A549 (cell line): ENCODE measurements at regions not wholly inside any gene's neighbourhood (a gene's known extent, or its start where the extent isn't known, plus 50 kb on each side); places are given as distances from the start of the nearest gene placed in this dataset.

ENCODE experiments used
- ATAC-seq, 2 experiments: fragments of 200-7000 bp in 1 of 2; fragments of >200 bp in 1 of 2; cut with Nextera tagmentation in 1 of 2; cut with Tn5 transposase in 1 of 2; 3 replicates each; pipeline versions ENCODE4 v1.8.0 to v1.9.1; 2018 to 2020; ENCODE audit warnings: mild to moderate bottlenecking in 1 of 2, moderate library complexity in 1 of 2
- CTCF ChIA-PET: fragments of 300-600 bp; sonication (Branson Sonifier 250); formaldehyde crosslinking; extraction: SDS; loops from one replicate; lab custom pipeline; 2021; ENCODE audit warnings: antibody characterized with exemption, inconsistent platforms; lab: Yijun Ruan, JAX
- POLR2A ChIA-PET: fragments of 350-600 bp; formaldehyde crosslinking; extraction: SDS; loops from one replicate; lab custom pipeline; 2021; ENCODE audit warnings: antibody characterized with exemption, inconsistent platforms; lab: Yijun Ruan, JAX
- DNase-seq, 2 experiments: peaks; one replicate each; pipeline versions ENCODE4 v3.0.0 to v3.0.0-alpha.2; 2011 to 2016; ENCODE audit warnings: low read depth in 1 of 2, low spot score in 1 of 2
- FAIRE-seq: peaks from 2 replicates; lab custom pipeline; 2011; peaks lifted over from hg19 to GRCh38; lab: Jason Lieb, UNC
- H3K27ac ChIP-seq, 2 experiments: fragments of >200 bp; sonication (Bioruptor Twin); formaldehyde crosslinking; 3 replicates each; pipeline ENCODE4 v1.5.1; 2016 to 2017
- H3K4me1 ChIP-seq: fragments of >200 bp; sonication (Bioruptor Twin); formaldehyde crosslinking; 3 replicates; pipeline ENCODE4 v1.6.1; 2016
- H3K4me2 ChIP-seq: fragments of >200 bp; sonication (Bioruptor Twin); formaldehyde crosslinking; 3 replicates; pipeline ENCODE4 v1.6.1; 2016
- H3K4me3 ChIP-seq: fragments of >200 bp; sonication (Bioruptor Twin); formaldehyde crosslinking; 3 replicates; pipeline ENCODE4 v1.5.1; 2016
- H3K9me3 ChIP-seq: fragments of >200 bp; sonication (Bioruptor Twin); formaldehyde crosslinking; 3 replicates; pipeline ENCODE4 v1.6.1; 2016
- CBX2 ChIP-seq: fragments of 200-600 bp; sonication (generic); IDR thresholded peaks from 2 replicates; pipeline ENCODE4 v1.6.1; 2016; ENCODE audit warnings: low read depth, mild to moderate bottlenecking, borderline replicate concordance
- CBX8 ChIP-seq: fragments of 200-600 bp; sonication (generic); IDR thresholded peaks from 2 replicates; pipeline ENCODE4 v1.6.1; 2016
- CHD4 ChIP-seq: fragments of 200-600 bp; sonication (generic); IDR thresholded peaks from 2 replicates; pipeline ENCODE4 v1.6.1; 2016; ENCODE audit warnings: antibody characterized with exemption, mild to moderate bottlenecking, borderline replicate concordance
- CTCF ChIP-seq: fragments of >200 bp; sonication (Bioruptor Twin); formaldehyde crosslinking; IDR thresholded peaks from 3 replicates; pipeline ENCODE4 v1.5.1; 2016
- EHF ChIP-seq: fragments of 250-450 bp; sonication (Bioruptor Pico); IDR thresholded peaks from 2 replicates; pipeline ENCODE4 v1.5.0; 2020; ENCODE audit warnings: mild to moderate bottlenecking
- FOSB ChIP-seq: fragments of 250-450 bp; sonication (Bioruptor Pico); IDR thresholded peaks from 2 replicates; pipeline ENCODE4 v1.5.0; 2020; ENCODE audit warnings: mild to moderate bottlenecking, moderate library complexity
- JUNB ChIP-seq: fragments of >200 bp; sonication (Bioruptor Twin); formaldehyde crosslinking; IDR thresholded peaks from 2 replicates; pipeline ENCODE4 v1.6.1; 2016
- NPAS2 ChIP-seq: fragments of 250-450 bp; sonication (Bioruptor Pico); IDR thresholded peaks from 2 replicates; pipeline ENCODE4 v1.8.0; 2022; ENCODE audit warnings: mild to moderate bottlenecking, moderate library complexity, borderline replicate concordance
- NR3C1 ChIP-seq: fragments of >200 bp; sonication (Bioruptor Twin); formaldehyde crosslinking; IDR thresholded peaks from 3 replicates; pipeline ENCODE4 v1.6.1; 2017
- PBX3 ChIP-seq: IDR thresholded peaks from 2 replicates; pipeline ENCODE4 v1.6.1; 2012
- PHF8 ChIP-seq: fragments of 200-600 bp; sonication (generic); IDR thresholded peaks from 2 replicates; pipeline ENCODE4 v1.6.1; 2016; ENCODE audit warnings: low read depth, mild to moderate bottlenecking, antibody characterized with exemption, moderate library complexity, borderline replicate concordance
- POLR2AphosphoS2 ChIP-seq: conservative IDR thresholded peaks from 2 replicates; pipeline ENCODE4 v1.6.1; 2012; ENCODE audit warnings: low read length, improper control_type of control experiment, inconsistent platforms
- RAD21 ChIP-seq, 2 experiments: fragments of >200 bp in 1 of 2; sonication (Bioruptor Twin) in 1 of 2; formaldehyde crosslinking in 1 of 2; IDR thresholded peaks in 1 of 2; conservative IDR thresholded peaks in 1 of 2; 2 replicates in 1 of 2; 3 replicates in 1 of 2; pipeline ENCODE4 v1.6.1; 2012 to 2018; ENCODE audit warnings: inconsistent platforms in 1 of 2
- RARB ChIP-seq: fragments of 250-450 bp; sonication (Bioruptor Pico); IDR thresholded peaks from 2 replicates; pipeline ENCODE4 v1.8.0; 2021; ENCODE audit warnings: mild to moderate bottlenecking, moderate library complexity
- RNF2 ChIP-seq: fragments of 200-600 bp; sonication (generic); IDR thresholded peaks from 2 replicates; pipeline ENCODE4 v1.6.1; 2016; ENCODE audit warnings: low read depth, mild to moderate bottlenecking, antibody characterized with exemption, moderate library complexity, borderline replicate concordance
- ZC3H11A ChIP-seq: fragments of 450-650 bp; IDR thresholded peaks from 2 replicates; pipeline ENCODE4 v1.6.1; 2014; ENCODE audit warnings: antibody characterized with exemption, mild to moderate bottlenecking
- WGBS: methylation state at CpG from one replicate; pipeline ENCODE4 v1.1.6; 2017; ENCODE audit errors: missing lambda C conversion rate; 5-methylcytosine and 5-hydroxymethylcytosine counted together

- ATAC-seq (peak; percentile 48 to 80; a peak in 3 of 6 replicates), DNase-seq (peak in 1 of 2 experiments; percentile 65), FAIRE-seq (peak; percentile 87)
- peak; percentile 22 to 49; a peak in 2 of 5 replicates for TF ChIP-seq RAD21 (conservative IDR thresholded peaks at IDR 0.05 in 1 of 2, IDR thresholded peaks at IDR 0.05 in 1 of 2)
- TF ChIP-seq CTCF: peak; percentile 57
- no peak for TF ChIP-seq EHF (CRISPR knock-in tag)
- no peak for TF ChIP-seq PBX3
- Histone ChIP-seq H3K4me2 (no peak overlapping the region), H3K9me3 (0 out of 3 replicates have a peak, but pooled peaks cover 5% of the 10 kb centered on the region), H3K4me3 (no peak overlapping the region), H3K4me1 (no peaks in the 10 kb centered on the region), H3K27ac (no peak overlapping the region)
- ChIA-PET CTCF (interaction anchor here (0.8 to 2.4 kb wide), 13 partner anchors 11 to 1206 kb away, joined by 3 to 14 read pairs (median 3); partner anchors contain the start of gene TMEM132B), POLR2A (no interaction called here)
- 24% methylated on average over 1 of the region's 1 CpG for WGBS
Observed at GRCh38 chr12:125203145-125203765, 138.0 kb downstream of the AACS start.

GRCh38 chr12:125205386-125205785 lies 140.2 kb downstream of the AACS start:
- POLR2A ChIA-PET: no interaction called here
- H3K4me1 ChIP-seq: no peaks in the 10 kb centered on the region
- no peak overlapping the region for H3K4me3 ChIP-seq
- 36% methylated on average over 2 of the region's 5 CpGs for WGBS
- CTCF ChIA-PET: interaction anchor here (0.9 to 2.4 kb wide), 2 partner anchors 21 to 23 kb away, joined by 3 to 12 read pairs; no protein-coding TSS in a partner anchor
- 0 out of 3 replicates have a peak, but pooled peaks cover 3% of the 10 kb centered on the region for H3K9me3 ChIP-seq
- DNase-seq: no peak
- FAIRE-seq: no peak
- ATAC-seq: no peak
- H3K27ac ChIP-seq: no peak overlapping the region
- TF ChIP-seq JUNB (no peak), PHF8 (no peak), RNF2 (no peak)
- no peak overlapping the region for H3K4me2 ChIP-seq

GRCh38 chr12:125206711-125207110 lies 141.5 kb downstream of the AACS start:
- ATAC-seq: no peak
- H3K27ac ChIP-seq: no peak overlapping the region
- TF ChIP-seq ZC3H11A (no peak), CBX8 (no peak), CHD4 (no peak), FOSB (CRISPR knock-in tag) (no peak), NR3C1 (no peak), NPAS2 (no peak), RNF2 (no peak), CBX2 (no peak)
- TF ChIP-seq, all 56 proteins: peak for 0
- Histone ChIP-seq H3K4me1 (no peaks in the 10 kb centered on the region), H3K4me3 (no peak overlapping the region), H3K4me2 (no peak overlapping the region), H3K9me3 (no peaks in the 10 kb centered on the region)
- DNase-seq (no peak), FAIRE-seq (no peak)
- ChIA-PET CTCF (interaction anchor here (2.4 kb wide), 1 partner anchor 24 kb away, joined by 12 read pairs; no protein-coding TSS in a partner anchor), POLR2A (no interaction called here)
- 8% methylated on average over 9 of the region's 9 CpGs for WGBS

- no peak for TF ChIP-seq CBX2
- no peak for TF ChIP-seq RARB (CRISPR knock-in tag)
- TF ChIP-seq POLR2AphosphoS2: no peak
Observed at GRCh38 chr12:125208334-125208733, 143.1 kb downstream of the AACS start.

More at GRCh38 chr12:125208334-125208733, 143.1 kb downstream of the AACS start:
- H3K27ac ChIP-seq: no peak overlapping the region
- H3K4me3 ChIP-seq: no peak overlapping the region
- H3K9me3 ChIP-seq: no peaks in the 10 kb centered on the region
- ChIA-PET POLR2A (no interaction called here), CTCF (interaction anchor here (0.9 to 2.0 kb wide), 4 partner anchors 9 to 25 kb away, joined by 3 to 5 read pairs (median 4); partner anchors contain the start of gene TMEM132B)
- no peaks in the 10 kb centered on the region for H3K4me1 ChIP-seq
- WGBS: 40% methylated on average over 5 of the region's 5 CpGs
- ATAC-seq (no peak), FAIRE-seq (no peak), DNase-seq (no peak)
- no peak overlapping the region for H3K4me2 ChIP-seq
